ENCODE measurements at regions not wholly inside any gene's neighbourhood (a gene's known extent, or its start where the extent isn't known, plus 50 kb on each side); places are given as distances from the start of the nearest gene placed in this dataset.

- no peak for TF ChIP-seq CTCF (IDR thresholded peaks at IDR 0.05)
- no peak for TF ChIP-seq POLR2A (IDR thresholded peaks at IDR 0.05)
Observed at GRCh38 chr16:62741692-62742091, 705.5 kb upstream of the CDH8 start.

Data from thyroid gland (tissue), 4 donors.